HG02943 (cell line): ENCODE measurements at regions not wholly inside any gene's neighbourhood (a gene's known extent, or its start where the extent isn't known, plus 50 kb on each side); places are given as distances from the start of the nearest gene placed in this dataset.
"Not testable (repeated sequence)": the region's sequence is repeated elsewhere in the genome, so short reads cannot be mapped to it uniquely, and the experiment has no call there.

Experiments
- ATAC-seq: cut with Tn5 transposase; IDR thresholded peaks from one replicate; pipeline ENCODE4 v1.9.1; 2021; ENCODE audit warnings: mild to moderate bottlenecking, low read depth, moderate library complexity; ENCODE audit not compliant: unreplicated experiment

- no peak for ATAC-seq
These were observed 197.2 kb downstream of the BCAS1 start for GRCh38 chr20:53873230-53873604.

DNA sequence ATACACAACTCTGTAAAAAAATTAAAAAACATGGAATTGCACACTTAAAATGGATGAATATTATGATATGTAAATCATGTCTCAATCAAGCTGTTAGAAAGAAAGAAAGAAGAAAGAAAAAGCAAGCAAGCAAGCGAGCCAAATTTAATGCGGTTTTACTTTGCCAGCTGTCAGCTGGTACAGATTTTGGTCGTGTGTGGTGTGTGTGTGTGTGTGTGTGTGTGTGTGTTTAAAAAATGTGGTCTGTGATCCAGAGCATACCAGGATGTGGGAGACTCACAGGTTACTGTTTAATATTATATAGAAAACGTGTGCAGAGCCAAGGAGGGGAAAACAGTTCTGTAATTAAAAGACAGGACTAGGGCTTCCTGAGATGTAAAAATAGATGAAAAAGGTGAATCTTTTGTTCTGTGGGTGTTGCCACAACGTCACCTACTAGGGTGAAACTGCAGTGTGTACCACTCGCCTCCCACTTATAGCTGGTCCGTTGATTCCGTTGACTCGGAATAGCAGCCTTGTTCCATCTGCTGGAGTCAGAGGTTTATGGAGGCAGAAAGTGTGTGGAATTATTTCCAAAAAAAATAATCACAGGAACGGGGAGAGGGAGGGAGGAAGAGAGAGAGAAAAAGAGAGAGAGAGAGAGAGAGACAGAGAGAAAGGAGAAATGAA lies 197.7 kb downstream of the BCAS1 start:
- ATAC-seq = no peak

DNA sequence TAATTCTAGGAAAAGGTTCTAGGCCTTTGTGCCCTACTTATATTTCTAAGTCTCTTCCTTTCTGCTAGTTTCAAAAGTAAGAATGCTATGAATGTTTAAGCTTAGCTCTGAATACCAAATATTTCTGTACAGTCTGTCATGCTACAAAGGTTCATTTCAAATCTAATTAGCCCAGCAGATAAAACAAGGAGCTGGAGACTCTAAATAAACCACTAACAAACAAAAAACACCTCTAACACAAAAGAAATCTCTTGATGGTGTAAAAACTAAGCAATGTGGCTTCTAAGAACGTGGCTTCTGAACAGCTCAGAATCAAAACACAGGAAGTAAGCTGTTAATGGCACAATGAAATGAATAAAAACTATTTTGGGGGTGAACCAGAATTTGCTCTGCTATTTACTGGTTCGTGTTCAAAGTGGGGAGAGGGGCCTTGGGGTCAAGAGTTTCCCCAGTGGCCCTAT lies 198.3 kb downstream of the BCAS1 start:
- ATAC-seq = no peak

GRCh38 chr20:53871541-53871940 lies 198.9 kb downstream of the BCAS1 start:
- ATAC-seq = no peak

- no peak for ATAC-seq
These were observed 199.7 kb downstream of the BCAS1 start for GRCh38 chr20:53870426-53871315.

DNA sequence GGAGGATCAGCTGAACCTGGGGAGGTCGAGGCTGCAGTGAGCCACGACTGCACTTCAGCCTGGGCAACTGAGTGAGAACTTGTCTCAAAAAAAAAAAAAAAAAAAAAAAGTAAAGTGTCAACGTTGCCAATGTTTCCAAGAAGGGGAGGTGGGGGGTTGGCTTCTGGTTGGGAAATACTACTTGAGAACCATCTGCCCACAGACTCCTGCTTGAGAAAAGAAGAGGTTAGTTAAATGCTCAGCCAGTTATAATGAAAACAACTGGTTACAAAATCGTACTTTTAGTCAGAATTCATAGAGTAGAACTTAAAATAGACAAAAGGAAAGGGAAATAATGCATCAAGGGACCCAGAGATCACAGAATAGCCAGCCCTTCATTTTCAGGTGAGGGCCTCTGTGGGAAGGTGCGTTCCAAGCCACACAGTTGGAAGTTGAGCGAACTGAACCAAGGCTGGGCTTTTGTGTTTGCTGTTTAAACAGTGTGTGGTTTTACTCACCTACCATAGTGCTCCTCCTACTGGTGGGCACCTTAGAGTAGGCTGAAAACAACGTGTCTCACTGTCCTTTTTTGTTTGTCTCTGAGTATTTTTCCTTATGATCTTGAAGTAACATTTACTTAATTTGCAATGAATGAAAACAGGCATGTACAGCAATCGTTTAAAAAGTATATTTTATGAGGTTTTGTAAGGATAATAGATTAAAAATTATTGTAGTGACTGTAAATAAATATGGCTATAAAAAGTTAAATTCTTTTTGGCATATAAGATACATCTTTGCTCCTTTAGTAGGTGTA lies 200.7 kb downstream of the BCAS1 start:
- ATAC-seq = peak; percentile 50

DNA sequence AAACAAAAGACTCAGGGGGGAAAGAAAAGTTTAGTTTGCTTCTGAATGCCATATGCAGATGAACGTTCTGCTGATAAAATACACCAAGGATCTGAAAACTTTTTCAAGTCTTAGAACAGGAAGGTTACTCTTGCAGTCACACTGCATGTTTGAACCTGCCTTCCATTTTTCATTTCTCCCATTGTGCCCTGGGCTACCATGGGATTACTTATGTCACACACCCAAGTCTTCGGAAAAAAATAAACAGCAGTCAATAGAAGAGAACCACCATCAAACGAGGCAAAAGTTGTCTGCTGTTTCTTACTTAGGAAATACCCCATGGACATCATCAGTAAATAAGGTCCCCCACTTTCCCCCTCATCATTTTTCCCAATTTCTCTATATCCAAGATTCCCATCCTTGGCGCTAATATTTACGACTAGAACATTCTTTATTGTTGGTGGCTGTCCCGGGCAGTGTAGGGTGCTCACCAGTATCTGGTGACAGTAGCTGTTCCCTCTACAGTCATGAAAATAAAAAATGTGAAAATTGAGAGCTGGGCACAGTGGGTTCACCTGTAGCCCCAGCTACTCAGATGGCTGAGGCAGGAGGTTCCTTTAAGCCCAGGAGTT lies 202.5 kb downstream of the BCAS1 start:
- no peak for ATAC-seq

GRCh38 chr20:53866794-53867740 lies 203.3 kb downstream of the BCAS1 start:
- no peak for ATAC-seq

DNA sequence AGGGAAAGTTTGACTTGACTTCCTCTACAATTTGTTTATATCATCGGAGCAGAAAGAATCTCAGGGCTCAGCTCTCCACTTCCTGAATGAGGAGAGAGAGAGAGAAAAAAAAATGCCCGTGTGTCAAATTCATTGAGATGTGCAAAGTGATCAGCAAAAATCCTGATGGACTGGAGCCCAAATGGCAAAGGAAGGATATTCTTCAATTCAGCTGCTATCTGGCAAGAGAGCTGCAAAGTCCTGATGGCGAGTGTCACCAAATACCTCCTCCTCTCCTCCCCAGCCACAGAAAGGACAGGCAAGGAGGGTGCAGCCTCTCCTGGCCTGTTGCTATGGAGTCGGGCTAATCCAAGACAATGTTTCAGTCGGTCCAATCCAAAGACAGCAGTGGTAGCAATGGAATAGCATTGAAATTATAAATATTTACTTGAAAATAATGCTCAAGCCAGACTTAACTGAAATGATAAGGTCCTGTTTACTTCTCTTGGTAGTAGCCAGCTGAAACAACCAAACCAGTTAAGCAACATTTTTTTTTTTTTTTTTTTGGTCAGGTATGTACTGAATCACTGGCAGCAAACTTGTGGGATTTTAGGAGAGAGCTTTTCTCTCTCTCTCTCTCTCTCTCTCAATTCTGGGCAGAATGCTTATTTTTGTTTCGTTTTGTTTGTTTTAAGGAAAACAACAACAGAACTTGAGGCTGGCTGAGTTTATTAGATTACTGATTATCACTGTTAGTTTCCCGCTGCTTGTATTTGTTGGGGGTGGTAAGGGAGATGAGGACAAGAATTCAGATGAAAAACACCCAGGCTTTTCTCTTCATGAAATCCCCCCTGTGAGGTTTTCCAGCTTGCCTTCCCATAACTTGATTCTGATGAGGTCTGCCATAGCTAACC lies 204.2 kb downstream of the BCAS1 start:
- ATAC-seq = no peak

- ATAC-seq = not testable (repeated sequence)
These were observed 205.4 kb downstream of the BCAS1 start for GRCh38 chr20:53864765-53865683.

- ATAC-seq = not testable (repeated sequence)
These were observed 206.3 kb downstream of the BCAS1 start for GRCh38 chr20:53863923-53864641.

DNA sequence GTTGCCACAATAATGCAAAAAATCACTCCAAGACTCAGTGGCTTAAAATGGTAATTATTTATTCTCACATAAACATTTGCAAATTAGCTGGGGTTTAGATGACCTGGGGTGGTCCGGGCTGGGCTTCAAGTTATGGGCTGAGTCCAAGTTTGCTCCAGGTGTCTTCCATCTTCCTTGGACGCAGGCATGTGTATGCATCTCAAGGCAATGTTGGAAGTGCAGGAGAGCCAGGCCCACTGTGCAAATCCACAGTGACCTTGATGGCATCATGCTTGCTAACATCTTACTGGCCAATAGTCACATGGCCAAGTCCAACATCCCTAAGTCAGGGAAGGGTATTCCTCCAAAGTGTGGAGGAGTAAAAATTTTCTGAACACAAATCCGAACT lies 206.9 kb downstream of the BCAS1 start:
- not testable (repeated sequence) for ATAC-seq

DNA sequence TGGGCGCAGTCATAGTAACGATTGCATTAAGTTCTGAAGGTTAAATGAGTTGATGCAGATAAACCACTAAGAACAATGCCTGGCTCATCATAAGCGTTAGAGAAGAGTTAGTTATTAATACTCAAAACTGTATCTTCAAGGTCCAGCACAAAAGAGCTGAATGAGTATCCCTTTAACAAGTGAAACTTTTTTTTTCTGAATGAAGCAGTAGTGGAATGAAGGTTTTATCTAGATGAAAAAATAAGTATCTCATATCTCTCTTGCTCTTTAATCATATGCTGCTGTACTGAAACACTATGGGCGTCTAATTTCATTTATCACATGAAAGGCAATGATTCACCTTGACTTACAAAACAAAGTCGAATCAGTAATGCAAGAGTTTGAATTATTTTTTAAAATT lies 207.4 kb downstream of the BCAS1 start:
- ATAC-seq = not testable (repeated sequence)

DNA sequence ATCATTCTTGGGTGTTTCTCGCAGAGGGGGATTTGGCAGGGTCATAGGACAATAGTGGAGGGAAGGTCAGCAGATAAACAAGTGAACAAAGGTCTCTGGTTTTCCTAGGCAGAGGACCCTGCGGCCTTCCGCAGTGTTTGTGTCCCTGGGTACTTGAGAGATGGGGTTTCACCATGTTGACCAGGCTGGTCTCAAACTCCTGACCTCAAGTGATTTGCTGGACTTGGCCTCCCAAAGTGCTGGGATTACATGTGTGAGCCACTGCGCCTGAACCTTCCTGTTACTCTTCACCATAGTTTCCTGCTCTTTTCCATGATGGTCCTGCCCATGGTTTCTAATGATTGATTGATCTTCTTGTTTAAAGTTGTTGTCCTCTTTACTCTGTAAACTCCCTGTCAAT lies 207.9 kb downstream of the BCAS1 start:
- not testable (repeated sequence) for ATAC-seq

GRCh38 chr20:53862136-53862397 lies 208.3 kb downstream of the BCAS1 start:
- ATAC-seq = not testable (repeated sequence)

GRCh38 chr20:53859684-53860083 lies 210.7 kb downstream of the BCAS1 start:
- no peak for ATAC-seq

- not testable (repeated sequence) for ATAC-seq
These were observed 211.4 kb downstream of the BCAS1 start for GRCh38 chr20:53859009-53859408.
